Caco-2 (cell line): ENCODE measurements at regions not wholly inside any gene's neighbourhood (a gene's known extent, or its start where the extent isn't known, plus 50 kb on each side); places are given as distances from the start of the nearest gene placed in this dataset.

ENCODE experiments used
- BruUV-seq: library from RNA; stranded (reverse); fragments of 400-500 nt; replicated peaks from 2 replicates; lab custom pipeline; 2021; lab: Mats Ljungman, UMichigan
- CTCF ChIA-PET: fragments of 300-600 bp; sonication (Branson Sonifier 250); formaldehyde crosslinking; loops from one replicate; lab custom pipeline; 2022; ENCODE audit warnings: antibody characterized with exemption; lab: Charles Lee
- POLR2A ChIA-PET: fragments of 300-600 bp; sonication (Branson Sonifier 250); formaldehyde crosslinking; loops from one replicate; lab custom pipeline; 2022; ENCODE audit warnings: antibody characterized with exemption; lab: Charles Lee
- DNase-seq, 2 experiments: peaks; one replicate each; pipeline versions ENCODE4 v3.0.0 to v3.0.0-alpha.2; 2020 to 2022
- H3K27me3 ChIP-seq: replicated peaks from 2 replicates; pipeline ENCODE4 v1.6.0; 2011; ENCODE audit warnings: low read length; ENCODE audit not compliant: control insufficient read depth, insufficient read depth
- H3K36me3 ChIP-seq: 2 replicates; pipeline ENCODE4 v1.5.1; 2011; ENCODE audit warnings: low read length; ENCODE audit not compliant: control insufficient read depth, insufficient read depth
- H3K4me1 ChIP-seq: fragments of 250-450 bp; sonication (Bioruptor Pico); 2 replicates; pipeline ENCODE4 v1.5.1; 2020; ENCODE audit warnings: mild to moderate bottlenecking
- H3K4me3 ChIP-seq: 2 replicates; pipeline ENCODE4 v1.5.1; 2011; ENCODE audit warnings: low read depth, mild to moderate bottlenecking, control low read depth, low read length
- H3K9me3 ChIP-seq: fragments of 250-450 bp; sonication (Bioruptor Pico); 2 replicates; pipeline ENCODE4 v1.5.1; 2020; ENCODE audit warnings: mild to moderate bottlenecking, moderate library complexity
- H3K27ac Mint-ChIP-seq: one replicate; pipeline ENCODE4 v1.8.0; 2022; ENCODE audit warnings: mixed read lengths; ENCODE audit not compliant: unreplicated experiment
- H3K27me3 Mint-ChIP-seq: one replicate; pipeline ENCODE4 v1.8.0; 2022; ENCODE audit warnings: mixed read lengths; ENCODE audit not compliant: insufficient read depth, unreplicated experiment
- H3K36me3 Mint-ChIP-seq: one replicate; pipeline ENCODE4 v1.8.0; 2022; ENCODE audit warnings: mild to moderate bottlenecking, mixed read lengths; ENCODE audit not compliant: insufficient read depth, unreplicated experiment
- H3K4me1 Mint-ChIP-seq: one replicate; pipeline ENCODE4 v1.8.0; 2022; ENCODE audit warnings: low read depth, mixed read lengths; ENCODE audit not compliant: unreplicated experiment
- H3K4me3 Mint-ChIP-seq: one replicate; pipeline ENCODE4 v1.8.0; 2022; ENCODE audit warnings: mild to moderate bottlenecking, moderate library complexity, mixed read lengths; ENCODE audit not compliant: unreplicated experiment
- H3K9me3 Mint-ChIP-seq: one replicate; pipeline ENCODE4 v1.8.0; 2022; ENCODE audit warnings: mixed read lengths; ENCODE audit not compliant: unreplicated experiment
- CTCF ChIP-seq, 2 experiments: fragments of 200-600 bp in 1 of 2; IDR thresholded peaks; 1 replicate in 1 of 2; 2 replicates in 1 of 2; pipeline versions ENCODE4 v1.5.1 to v1.8.0; 2011 to 2022; ENCODE audit warnings: antibody characterized with exemption in 1 of 2, control low read depth in 1 of 2, inconsistent platforms in 1 of 2, low read depth in 1 of 2, low read length in 1 of 2, mild to moderate bottlenecking in 1 of 2, moderate library complexity in 1 of 2; ENCODE audit not compliant: insufficient read depth in 1 of 2, severe bottlenecking in 1 of 2, unreplicated experiment in 1 of 2
- intact Hi-C: fragments of 100-400 bp; cut with micrococcal nuclease; formaldehyde crosslinking; loops from one replicate; pipeline ENCODE4 v1.10.0; 2022; ENCODE audit not compliant: unreplicated experiment

GRCh38 chr3:163521261-163521660 lies 1557.0 kb downstream of the SI start:
- Histone ChIP-seq H3K36me3 (no peaks in the 10 kb centered on the region), H3K4me1 (no peaks in the 10 kb centered on the region), H3K27me3 (no peaks in the 10 kb centered on the region), H3K4me3 (no peak overlapping the region), H3K9me3 (no peaks in the 10 kb centered on the region)
- Mint-ChIP-seq H3K27ac (no peak overlapping the region), H3K4me3 (no peak overlapping the region), H3K36me3 (no peaks in the 10 kb centered on the region), H3K9me3 (no peaks in the 10 kb centered on the region), H3K27me3 (no peaks in the 10 kb centered on the region), H3K4me1 (no peaks in the 10 kb centered on the region)
- ChIA-PET POLR2A (no interaction called here), CTCF (no interaction called here)
- BruUV-seq: no TSS peak
- TF ChIP-seq CTCF (IDR thresholded peaks at IDR 0.05; ENCODE audit: insufficient read depth in 1 of 2, low read depth in 1 of 2, low read length in 1 of 2, severe bottlenecking in 1 of 2, unreplicated experiment in 1 of 2): no peak
- intact Hi-C loops: no loop called here
- no peak for DNase-seq

- ChIA-PET POLR2A (no interaction called here), CTCF (no interaction called here)
- no TSS peak for BruUV-seq
- Mint-ChIP-seq H3K4me1 (no peaks in the 10 kb centered on the region), H3K36me3 (no peaks in the 10 kb centered on the region), H3K9me3 (no peaks in the 10 kb centered on the region), H3K27me3 (no peaks in the 10 kb centered on the region), H3K4me3 (no peak overlapping the region), H3K27ac (no peak overlapping the region)
- H3K27me3 ChIP-seq: no peaks in the 10 kb centered on the region
- no peaks in the 10 kb centered on the region for H3K36me3 ChIP-seq
- intact Hi-C loops: no loop called here
- no peak for TF ChIP-seq CTCF (IDR thresholded peaks at IDR 0.05; ENCODE audit: insufficient read depth in 1 of 2, low read depth in 1 of 2, low read length in 1 of 2, severe bottlenecking in 1 of 2, unreplicated experiment in 1 of 2)
- H3K9me3 ChIP-seq: no peaks in the 10 kb centered on the region
- no peak overlapping the region for H3K4me3 ChIP-seq
- H3K4me1 ChIP-seq: no peaks in the 10 kb centered on the region
- DNase-seq: no peak
Observed at GRCh38 chr3:163518065-163518464, 1560.2 kb downstream of the SI start.

- TF ChIP-seq CTCF (IDR thresholded peaks at IDR 0.05; ENCODE audit: insufficient read depth in 1 of 2, low read depth in 1 of 2, low read length in 1 of 2, severe bottlenecking in 1 of 2, unreplicated experiment in 1 of 2): no peak
- Histone ChIP-seq H3K9me3 (no peaks in the 10 kb centered on the region), H3K36me3 (no peaks in the 10 kb centered on the region), H3K27me3 (no peaks in the 10 kb centered on the region), H3K4me3 (no peak overlapping the region), H3K4me1 (no peaks in the 10 kb centered on the region)
- ChIA-PET POLR2A (no interaction called here), CTCF (no interaction called here)
- intact Hi-C loops: no loop called here
- Mint-ChIP-seq H3K27me3 (no peaks in the 10 kb centered on the region), H3K4me1 (no peaks in the 10 kb centered on the region), H3K9me3 (no peaks in the 10 kb centered on the region), H3K27ac (no peak overlapping the region), H3K4me3 (no peak overlapping the region), H3K36me3 (no peaks in the 10 kb centered on the region)
- BruUV-seq: no TSS peak
- no peak for DNase-seq
Observed at GRCh38 chr3:163513149-163513657, 1565.1 kb downstream of the SI start.
